ENCODE measurements at regions not wholly inside any gene's neighbourhood (a gene's known extent, or its start where the extent isn't known, plus 50 kb on each side); places are given as distances from the start of the nearest gene placed in this dataset.
A peak's percentile ranks its signal among the peaks of the same experiment; 100 is the strongest.

- no peaks in the 10 kb centered on the region for H3K27me3 Mint-ChIP-seq (ENCODE audit: insufficient read depth, low read depth, poor library complexity)
Measured at GRCh38 chr13:62524498-62524897, 1108.8 kb upstream of the PCDH20 start.

More at GRCh38 chr13:62524498-62524897, 1108.8 kb upstream of the PCDH20 start:
- 0 out of 2 replicates have a peak, but pooled peaks cover 5% of the 10 kb centered on the region for H3K4me1 ChIP-seq (ENCODE audit: insufficient read depth)
- H3K4me3 ChIP-seq: no peak overlapping the region
- Mint-ChIP-seq H3K36me3 (ENCODE audit: low read depth) (no peaks in the 10 kb centered on the region), H3K27ac (peak overlapping the region; percentile 89; the same call in 1 of the 2 replicates), H3K4me1 (peaks cover 17% of the 10 kb centered on the region; the same call in 2 of the 3 replicates), H3K9me3 (no peaks in the 10 kb centered on the region), H3K4me3 (no peak overlapping the region)
- no peak overlapping the region for H3K27ac ChIP-seq (ENCODE audit: low read depth)
- DNase-seq (ENCODE audit: low spot score) (peak; percentile 5), ATAC-seq (no peak)
- H3K36me3 ChIP-seq (ENCODE audit: insufficient read depth): no peaks in the 10 kb centered on the region
- no peaks in the 10 kb centered on the region for H3K79me2 ChIP-seq (replicated peaks; ENCODE audit: insufficient read depth)
- peak overlapping the region; percentile 3; the same call in 1 of the 2 replicates for H2AFZ ChIP-seq
- H3K9me2 ChIP-seq (ENCODE audit: insufficient read depth): no peaks in the 10 kb centered on the region
- H4K20me1 ChIP-seq (replicated peaks; ENCODE audit: insufficient read depth): no peaks in the 10 kb centered on the region
- TF ChIP-seq ZNF331 (CRISPR knock-in tag; IDR thresholded peaks at IDR 0.05; ENCODE audit: low read depth) (no peak), STAT1 (IDR thresholded peaks at IDR 0.05; ENCODE audit: unreplicated experiment) (no peak), NANOG (IDR thresholded peaks at IDR 0.05; ENCODE audit: borderline replicate concordance) (no peak), ZNF462 (CRISPR knock-in tag; IDR thresholded peaks at IDR 0.05) (no peak), CREB1 (CRISPR knock-in tag; IDR thresholded peaks at IDR 0.05; ENCODE audit: low read depth) (no peak), EZH2 (IDR thresholded peaks at IDR 0.05; ENCODE audit: low read depth, unreplicated experiment) (no peak), EZH2phosphoT487 (IDR thresholded peaks at IDR 0.05; ENCODE audit: unreplicated experiment) (no peak), ZNF114 (CRISPR knock-in tag; IDR thresholded peaks at IDR 0.05) (no peak), JUNB (IDR thresholded peaks at IDR 0.05; ENCODE audit: unreplicated experiment) (no peak), REST (IDR thresholded peaks at IDR 0.05; ENCODE audit: unreplicated experiment) (no peak), ETS1 (IDR thresholded peaks at IDR 0.05) (no peak), CTCF (conservative IDR thresholded peaks at IDR 0.05; ENCODE audit: low read depth in 2 of 2) (no peak), POLR2AphosphoS5 (IDR thresholded peaks at IDR 0.05; ENCODE audit: low read depth) (no peak)
- H3K27me3 ChIP-seq (ENCODE audit: insufficient read depth): no peaks in the 10 kb centered on the region
- H3F3A ChIP-seq (replicated peaks; ENCODE audit: low read depth): no peaks in the 10 kb centered on the region
- H3K4me2 ChIP-seq: no peak overlapping the region

All from GM23338 (cell line).